Germinal center (tissue), 1 donor: ENCODE measurements at regions not wholly inside any gene's neighbourhood (a gene's known extent, or its start where the extent isn't known, plus 50 kb on each side); places are given as distances from the start of the nearest gene placed in this dataset.
"Not testable (repeated sequence)": the region's sequence is repeated elsewhere in the genome, so short reads cannot be mapped to it uniquely, and the experiment has no call there.

Experiments
- DNase-seq: peaks from one replicate; pipeline ENCODE4 v3.0.0; 2012; ENCODE audit warnings: mixed read lengths, low spot score

DNA sequence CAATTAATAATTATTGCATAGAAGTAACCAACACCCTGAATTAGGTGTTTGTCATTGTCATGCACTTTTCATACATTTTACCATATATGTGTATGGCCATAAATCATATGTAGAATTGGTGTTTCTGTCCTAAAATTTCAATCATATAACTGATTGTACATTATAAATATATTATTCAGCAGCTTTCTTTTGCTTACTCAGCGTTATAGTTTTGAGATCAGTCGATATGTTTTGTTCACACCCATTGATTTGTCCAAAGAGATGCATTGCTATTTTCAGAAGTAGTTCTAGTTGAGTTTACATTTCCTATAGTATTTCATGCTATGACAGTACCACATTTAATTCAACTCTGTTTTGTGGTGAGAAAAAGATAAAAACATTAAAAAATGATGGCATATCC is 50.5 kb upstream of the PARP4 start:
- no peak for DNase-seq

DNA sequence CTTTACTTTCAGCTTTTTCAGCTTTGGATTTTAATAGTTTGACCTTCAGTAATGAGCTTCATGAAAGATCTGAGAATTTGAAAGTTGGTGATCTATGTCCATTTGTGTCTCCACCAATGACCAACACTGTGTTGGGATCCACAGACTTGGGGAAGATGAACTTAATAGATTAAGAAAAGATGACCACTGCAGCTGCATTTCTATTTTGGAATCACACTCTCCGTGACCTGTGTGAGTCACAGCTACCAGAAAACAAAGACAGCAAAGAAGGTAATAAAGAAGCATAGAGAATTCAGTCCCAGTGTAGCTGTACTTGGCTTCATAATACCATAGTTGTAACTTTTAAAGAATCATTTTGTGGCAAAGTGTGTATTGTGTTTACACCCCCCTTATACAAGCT is 51.4 kb upstream of the PARP4 start:
- not testable (repeated sequence) for DNase-seq

- DNase-seq: no peak
Measured at GRCh38 chr13:24564881-24565280, 52.3 kb upstream of the PARP4 start.

GRCh38 chr13:24567593-24567992 is 55.0 kb upstream of the PARP4 start:
- DNase-seq: not testable (repeated sequence)

GRCh38 chr13:24574847-24575246 is 62.3 kb upstream of the PARP4 start:
- DNase-seq: no peak

DNA sequence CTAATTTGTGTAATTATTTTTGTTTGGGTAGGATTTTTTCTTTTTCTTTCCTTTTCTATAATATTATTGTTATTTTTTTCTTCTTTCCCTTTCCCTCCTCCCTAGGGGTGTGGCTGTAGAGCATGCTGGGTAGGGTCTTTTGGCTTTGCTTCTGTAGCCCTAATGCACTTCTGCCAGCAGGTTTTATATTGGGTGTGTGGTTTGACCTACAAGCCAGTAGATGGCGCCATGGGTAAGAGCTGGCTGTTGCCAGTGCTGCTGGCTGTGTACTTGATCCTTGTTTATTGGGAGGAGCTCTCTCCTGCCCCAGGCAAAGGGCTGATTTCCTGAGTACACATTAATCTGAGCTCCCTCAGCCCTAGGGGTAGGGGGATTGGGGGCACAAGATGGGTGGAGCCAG is 67.7 kb upstream of the PARP4 start:
- DNase-seq: not testable (repeated sequence)

DNA sequence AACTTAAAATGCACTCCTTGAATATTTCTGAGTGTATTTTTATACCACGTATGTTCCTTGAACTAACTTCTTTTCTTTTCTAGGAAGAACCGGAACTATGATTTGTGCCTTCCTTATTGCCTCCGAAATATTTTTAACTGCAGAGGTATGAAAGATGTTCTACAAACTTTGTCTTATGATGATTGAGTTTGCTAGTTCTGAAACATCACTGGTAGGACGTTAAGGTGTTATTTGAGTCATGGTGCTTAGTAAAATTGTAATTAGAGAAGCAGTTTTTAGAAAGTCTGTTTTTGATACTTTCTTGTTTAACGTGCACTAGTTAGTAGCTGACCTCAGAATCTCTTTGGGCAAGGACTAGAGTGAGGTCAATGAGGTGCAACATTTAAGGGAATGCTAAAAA is 69.0 kb upstream of the PARP4 start:
- not testable (repeated sequence) for DNase-seq

DNA sequence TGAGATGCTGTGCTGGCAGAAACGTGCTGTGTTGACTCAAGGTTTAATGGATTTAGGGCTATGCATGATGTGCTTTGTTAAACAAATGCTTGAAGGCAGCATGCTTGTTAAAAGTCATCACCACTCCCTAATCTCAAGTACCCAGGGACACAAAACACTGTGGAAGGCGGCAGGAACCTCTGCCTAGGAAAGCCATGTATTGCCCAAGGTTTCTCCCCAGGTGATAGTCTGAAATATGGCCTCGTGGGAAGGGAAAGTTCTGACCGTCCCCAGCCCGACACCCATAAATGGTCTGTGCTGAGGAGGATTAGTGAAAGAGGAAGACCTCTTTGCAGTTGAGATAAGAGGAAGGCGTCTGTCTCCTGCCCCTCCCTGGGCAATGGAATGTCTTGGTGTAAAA is 79.1 kb upstream of the PARP4 start:
- not testable (repeated sequence) for DNase-seq

DNA sequence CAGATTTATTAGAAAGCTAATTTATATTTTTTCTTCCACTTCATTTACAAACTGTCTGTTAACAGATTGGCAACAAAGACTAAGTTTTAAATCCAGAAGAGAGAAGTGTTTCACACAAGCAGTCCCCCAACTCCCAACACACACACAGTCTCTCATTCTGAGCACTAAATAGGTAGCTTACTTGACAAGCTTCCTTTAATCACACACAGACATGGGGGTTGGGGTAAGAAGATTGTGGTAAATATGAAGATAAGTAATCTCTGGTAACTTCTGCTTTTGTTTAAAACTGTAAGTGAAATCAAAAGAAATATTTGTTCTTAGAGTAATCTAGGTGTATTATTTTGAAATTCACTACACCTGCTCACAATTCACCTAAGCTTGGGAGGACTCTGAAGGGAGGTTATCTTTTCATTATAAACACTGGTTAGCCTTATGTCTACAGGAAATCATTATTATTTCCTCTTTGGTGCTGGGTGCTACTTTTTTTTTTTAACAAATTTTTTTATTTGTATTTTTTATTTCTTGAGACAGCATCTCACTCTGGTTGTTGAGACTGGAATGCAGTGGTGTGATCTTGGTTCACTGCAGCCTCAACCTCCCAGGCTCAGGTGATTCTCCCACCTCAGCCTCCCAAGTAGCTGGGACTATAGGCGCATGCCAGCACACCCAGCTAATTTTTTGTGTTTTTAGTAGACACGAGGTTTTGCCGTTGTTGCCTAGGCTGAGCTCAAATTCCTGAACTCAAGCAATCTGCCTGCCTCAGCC is 82.1 kb upstream of the ATP12A start:
- not testable (repeated sequence) for DNase-seq

GRCh38 chr13:24599019-24599791 is 81.0 kb upstream of the ATP12A start:
- DNase-seq: not testable (repeated sequence)

DNA sequence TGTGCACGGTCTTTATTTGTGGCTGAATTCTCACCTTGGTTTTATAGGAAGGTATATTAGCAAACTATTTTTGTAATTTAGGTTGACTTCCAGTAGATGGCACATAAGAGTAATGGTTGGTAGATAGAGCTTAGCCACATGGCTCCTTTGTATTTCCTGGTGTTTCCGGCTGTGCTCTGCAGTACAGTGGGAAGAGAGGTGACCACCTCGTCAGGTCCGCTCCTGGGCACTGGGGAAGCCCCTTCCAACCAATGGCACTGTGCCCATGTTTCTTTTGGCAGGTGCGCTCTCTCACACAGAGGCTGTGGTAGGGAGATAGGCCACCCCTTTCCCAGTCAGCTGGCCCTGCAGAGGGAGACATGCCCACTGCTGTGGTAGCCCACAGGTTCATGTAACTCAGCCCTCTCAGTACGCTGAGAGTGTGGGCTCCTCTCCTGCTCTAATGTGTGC is 74.3 kb upstream of the ATP12A start:
- no peak for DNase-seq

- no peak for DNase-seq
Measured at GRCh38 chr13:24606486-24607170, 73.6 kb upstream of the ATP12A start.

- DNase-seq: no peak
Measured at GRCh38 chr13:24610956-24611355, 69.3 kb upstream of the ATP12A start.

DNA sequence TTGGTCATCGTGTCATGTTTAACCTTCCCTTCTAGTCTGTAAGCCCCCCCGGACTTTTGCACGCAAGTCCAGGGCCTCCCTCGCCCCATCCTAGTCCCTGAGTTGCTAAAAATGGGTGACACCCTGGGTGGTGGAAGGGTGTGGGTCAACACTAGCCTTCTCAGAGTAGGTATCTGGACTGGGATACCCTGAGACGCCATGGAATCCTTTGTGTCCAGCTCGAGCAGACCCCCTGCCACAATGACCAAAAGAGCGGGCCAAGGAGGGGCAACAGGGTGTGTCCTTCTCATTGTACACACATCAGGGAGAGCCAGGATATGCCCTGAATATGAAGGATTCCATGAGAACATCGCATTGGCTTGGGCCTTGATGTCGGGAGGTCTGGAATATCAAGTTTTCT is 67.5 kb upstream of the ATP12A start:
- DNase-seq: no peak

DNA sequence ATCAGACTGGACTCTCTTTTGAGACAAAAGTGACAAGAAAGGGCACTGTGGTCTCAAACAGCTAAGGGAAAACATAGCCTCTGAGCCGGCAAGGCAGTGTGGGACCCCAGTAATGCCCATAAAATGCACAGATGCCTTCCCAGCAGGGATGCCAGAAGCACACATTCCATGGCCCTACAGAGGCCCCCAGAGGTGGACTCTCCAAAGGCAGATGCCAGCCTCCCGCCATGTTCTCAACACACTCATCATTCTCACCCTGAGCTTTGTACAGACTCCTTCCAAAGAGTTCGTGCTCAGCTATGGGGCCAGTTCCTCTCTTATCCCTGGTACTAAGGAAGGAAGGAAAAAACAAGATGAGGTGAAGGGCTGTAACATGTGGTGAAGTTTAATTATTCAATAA is 67.1 kb upstream of the ATP12A start:
- DNase-seq: no peak

DNA sequence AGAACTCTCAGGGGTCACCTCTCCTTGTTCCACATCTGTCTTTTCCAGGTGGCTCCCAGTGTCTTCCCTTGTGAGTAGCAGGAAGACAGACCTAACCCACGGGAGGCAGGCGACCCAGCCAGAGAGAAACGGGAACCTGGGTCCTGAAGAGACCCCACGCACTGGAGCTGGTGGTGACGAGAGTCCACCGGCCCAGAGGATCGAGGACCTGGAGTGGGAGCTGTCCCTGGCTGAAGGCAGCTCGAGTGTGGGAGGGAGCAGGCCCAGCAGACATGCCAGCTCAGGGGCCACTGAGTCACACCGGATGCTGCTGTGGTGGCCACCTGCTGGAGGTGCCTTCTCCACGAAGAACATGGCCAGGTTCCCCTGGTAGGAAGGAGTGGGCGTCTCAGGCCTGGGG is 66.5 kb upstream of the ATP12A start:
- no peak for DNase-seq

GRCh38 chr13:24614306-24615080 is 65.7 kb upstream of the ATP12A start:
- DNase-seq: no peak

- no peak for DNase-seq
Measured at GRCh38 chr13:24615114-24615513, 65.1 kb upstream of the ATP12A start.

- DNase-seq: no peak
Measured at GRCh38 chr13:24615911-24616472, 64.2 kb upstream of the ATP12A start.

DNA sequence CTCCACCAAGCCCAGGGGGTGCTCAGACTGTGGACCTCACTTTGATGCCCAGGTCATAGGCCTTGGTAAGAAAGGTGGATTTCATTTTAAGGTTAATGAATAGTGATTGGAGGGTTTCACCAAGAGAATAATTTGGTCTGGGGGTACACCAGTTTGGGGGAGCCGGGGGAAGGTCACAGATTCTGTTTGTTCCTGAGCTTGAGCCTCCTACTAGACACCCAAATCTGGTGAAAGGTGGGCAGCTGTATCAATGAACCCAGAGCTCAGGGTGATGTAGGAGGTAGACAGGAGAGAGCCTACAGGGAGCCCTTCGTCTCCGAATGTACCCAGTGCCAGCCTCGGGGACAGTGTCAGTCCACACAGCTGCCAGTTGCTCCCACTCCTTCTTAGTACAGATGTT is 63.7 kb upstream of the ATP12A start:
- no peak for DNase-seq

DNA sequence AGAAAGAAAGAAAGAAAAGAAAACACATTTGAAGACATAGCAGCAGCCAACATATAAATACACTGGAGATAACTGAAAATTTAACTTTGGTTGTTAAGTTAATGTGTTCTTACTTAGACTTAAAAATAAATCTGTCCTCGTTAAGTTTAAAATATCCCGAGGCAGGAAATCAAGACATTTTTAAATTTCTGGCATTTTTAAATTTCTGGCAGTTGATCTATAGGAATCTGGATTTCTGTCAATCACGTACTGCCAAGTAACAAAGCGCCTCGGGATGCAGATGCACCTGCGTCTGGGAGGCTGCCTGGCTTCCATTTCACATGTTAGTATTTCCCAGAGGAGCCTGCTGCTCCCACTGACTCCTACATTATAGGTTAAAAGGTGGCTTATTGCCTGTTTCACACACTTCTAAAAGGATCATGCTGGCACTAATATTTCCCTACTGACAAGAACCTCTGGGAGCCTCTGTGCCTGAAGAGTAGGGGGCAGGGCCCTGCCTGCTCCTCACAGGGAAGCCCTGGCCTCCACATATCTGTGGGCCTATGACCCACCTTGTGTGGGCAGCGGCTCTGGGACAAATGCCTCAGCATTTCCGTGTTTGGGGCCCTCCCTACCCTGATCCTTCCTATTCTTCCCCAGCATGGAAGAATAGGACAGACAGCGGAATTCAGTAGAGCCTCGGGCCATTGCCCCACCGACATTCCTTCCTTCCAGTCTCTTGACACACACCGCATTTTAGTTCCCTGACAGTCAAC is 62.8 kb upstream of the ATP12A start:
- DNase-seq: no peak
